Erythroblast (primary cell): ENCODE measurements at regions not wholly inside any gene's neighbourhood (a gene's known extent, or its start where the extent isn't known, plus 50 kb on each side); places are given as distances from the start of the nearest gene placed in this dataset.

ENCODE experiments used
- GATA1 ChIP-seq: IDR thresholded peaks from 2 replicates; pipeline ENCODE4 v1.6.1; 2011; ENCODE audit warnings: low read depth, mild to moderate bottlenecking, control low read depth, low read length, moderate library complexity
- POLR2A ChIP-seq: IDR thresholded peaks from 2 replicates; pipeline ENCODE4 v1.6.1; 2011; ENCODE audit warnings: mild to moderate bottlenecking, low read length

- TF ChIP-seq POLR2A (no peak), GATA1 (no peak)
These were observed 96.7 kb upstream of the NKX1-1 start for GRCh38 chr4:1502976-1503375.
